HepG2 (cell line): ENCODE measurements at regions not wholly inside any gene's neighbourhood (a gene's known extent, or its start where the extent isn't known, plus 50 kb on each side); places are given as distances from the start of the nearest gene placed in this dataset.
A peak's percentile ranks its signal among the peaks of the same experiment; 100 is the strongest.

ENCODE experiments used
- ESRRA ChIP-seq: sonication (generic); formaldehyde crosslinking; IDR thresholded peaks from 2 replicates; pipeline ENCODE4 v1.5.1; 2020; ENCODE audit warnings: mild to moderate bottlenecking, low read depth, missing genetic modification reagents
- FOXO1 ChIP-seq: sonication (generic); formaldehyde crosslinking; IDR thresholded peaks from 2 replicates; pipeline ENCODE4 v1.4.0; 2020; ENCODE audit warnings: missing genetic modification reagents
- MIER3 ChIP-seq: IDR thresholded peaks from 2 replicates; pipeline ENCODE4 v1.6.1; 2016; ENCODE audit warnings: missing compliant biosample characterization, borderline replicate concordance
- REPIN1 ChIP-seq: sonication (generic); formaldehyde crosslinking; IDR thresholded peaks from 2 replicates; pipeline ENCODE4 v1.8.0; 2022; ENCODE audit warnings: missing genetic modification reagents, low read depth, mild to moderate bottlenecking, borderline replicate concordance
- RFX3 ChIP-seq: IDR thresholded peaks from 2 replicates; pipeline ENCODE4 v1.6.1; 2016; ENCODE audit warnings: missing biosample characterization, missing genetic modification reagents
- SAP130 ChIP-seq: IDR thresholded peaks from 2 replicates; pipeline ENCODE4 v1.6.1; 2016; ENCODE audit warnings: low read depth
- SMARCC2 ChIP-seq: fragments of 450-650 bp; IDR thresholded peaks from 2 replicates; pipeline ENCODE4 v1.6.1; 2017; ENCODE audit warnings: antibody characterized with exemption, mild to moderate bottlenecking
- SRSF4 ChIP-seq: fragments of 200-400 bp; formaldehyde crosslinking; IDR thresholded peaks from one replicate; pipeline ENCODE4 v1.6.1; 2018; ENCODE audit warnings: mild to moderate bottlenecking, low read depth, low read length, moderate library complexity; ENCODE audit not compliant: poor library complexity, severe bottlenecking
- XRCC5 ChIP-seq: fragments of 200-400 bp; formaldehyde crosslinking; optimal IDR thresholded peaks from 2 replicates; pipeline ENCODE3; 2017; ENCODE audit warnings: mild to moderate bottlenecking, low read length
- ZNF564 ChIP-seq: sonication (generic); formaldehyde crosslinking; IDR thresholded peaks from 2 replicates; pipeline ENCODE4 v1.8.1; 2023; ENCODE audit warnings: mild to moderate bottlenecking, missing genetic modification reagents
- ZNF724P ChIP-seq: sonication (generic); formaldehyde crosslinking; IDR thresholded peaks from 2 replicates; pipeline ENCODE4 v1.8.0; 2022; ENCODE audit warnings: missing genetic modification reagents, borderline replicate concordance
- ZSCAN31 ChIP-seq: sonication (generic); formaldehyde crosslinking; IDR thresholded peaks from 2 replicates; pipeline ENCODE4 v1.5.0; 2020; ENCODE audit warnings: low read depth, mild to moderate bottlenecking, missing genetic modification reagents
- TF ChIP-seq, protein P1 (sequence below): sonication (generic); formaldehyde crosslinking; IDR thresholded peaks from 2 replicates; pipeline ENCODE4 v1.8.1; 2023; ENCODE audit warnings: missing genetic modification reagents, inconsistent platforms, borderline replicate concordance
- TF ChIP-seq, protein P2 (sequence below): sonication (generic); formaldehyde crosslinking; IDR thresholded peaks from 2 replicates; pipeline ENCODE4 v1.5.0; 2020; ENCODE audit warnings: mild to moderate bottlenecking, missing genetic modification reagents
- TF ChIP-seq, protein P3 (sequence below): sonication (generic); formaldehyde crosslinking; IDR thresholded peaks from 2 replicates; pipeline ENCODE4 v1.8.0; 2022; ENCODE audit warnings: missing genetic modification reagents, mild to moderate bottlenecking, borderline replicate concordance
- TF ChIP-seq, protein P4 (sequence below): sonication (generic); formaldehyde crosslinking; IDR thresholded peaks from 2 replicates; pipeline ENCODE4 v1.5.1; 2020; ENCODE audit warnings: mild to moderate bottlenecking, missing genetic modification reagents, moderate library complexity
- TF ChIP-seq, protein P5 (sequence below): sonication (generic); formaldehyde crosslinking; IDR thresholded peaks from 2 replicates; pipeline ENCODE4 v1.4.0; 2020; ENCODE audit warnings: low read depth, mild to moderate bottlenecking, missing genetic modification reagents
- TF ChIP-seq, protein P6 (sequence below): sonication (generic); formaldehyde crosslinking; IDR thresholded peaks from 2 replicates; pipeline ENCODE4 v1.4.0; 2020; ENCODE audit warnings: missing genetic modification reagents, borderline replicate concordance

DNA sequence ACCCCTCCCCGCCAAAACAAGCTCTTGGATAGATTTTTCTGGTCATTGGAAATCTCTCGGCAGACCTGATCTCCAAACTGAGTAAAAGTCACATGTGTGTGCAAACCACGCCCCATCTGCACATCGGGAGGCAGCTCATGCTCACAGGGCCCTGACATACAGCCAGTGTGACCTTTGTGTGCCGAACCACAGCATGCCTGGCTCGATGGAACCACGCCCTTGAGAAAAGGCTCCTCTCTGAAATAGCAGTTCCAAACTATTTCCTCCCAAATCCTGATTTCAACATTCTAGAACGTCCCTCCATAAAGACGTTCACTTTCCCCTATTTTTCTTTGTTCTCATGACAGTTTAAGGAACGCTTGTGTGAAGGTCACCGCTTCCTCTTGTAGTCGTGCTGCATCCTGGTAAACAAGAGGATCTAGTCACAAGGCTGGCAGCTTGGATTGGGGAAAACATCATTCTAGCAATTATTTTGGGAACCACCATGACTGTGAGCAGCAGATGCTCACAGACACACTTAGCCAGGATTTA, 59.3 kb upstream of the MAP4K4 start (continued):
- TF ChIP-seq, protein P1, sequence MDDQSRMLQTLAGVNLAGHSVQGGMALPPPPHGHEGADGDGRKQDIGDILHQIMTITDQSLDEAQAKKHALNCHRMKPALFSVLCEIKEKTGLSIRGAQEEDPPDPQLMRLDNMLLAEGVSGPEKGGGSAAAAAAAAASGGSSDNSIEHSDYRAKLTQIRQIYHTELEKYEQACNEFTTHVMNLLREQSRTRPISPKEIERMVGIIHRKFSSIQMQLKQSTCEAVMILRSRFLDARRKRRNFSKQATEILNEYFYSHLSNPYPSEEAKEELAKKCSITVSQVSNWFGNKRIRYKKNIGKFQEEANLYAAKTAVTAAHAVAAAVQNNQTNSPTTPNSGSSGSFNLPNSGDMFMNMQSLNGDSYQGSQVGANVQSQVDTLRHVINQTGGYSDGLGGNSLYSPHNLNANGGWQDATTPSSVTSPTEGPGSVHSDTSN (CRISPR knock-in tag), result no peak
- TF ChIP-seq SRSF4, result no peak
- no peak for TF ChIP-seq SMARCC2
- no peak for TF ChIP-seq ESRRA (CRISPR knock-in tag)
- no peak for TF ChIP-seq ZSCAN31 (CRISPR knock-in tag)
- TF ChIP-seq, protein P2, sequence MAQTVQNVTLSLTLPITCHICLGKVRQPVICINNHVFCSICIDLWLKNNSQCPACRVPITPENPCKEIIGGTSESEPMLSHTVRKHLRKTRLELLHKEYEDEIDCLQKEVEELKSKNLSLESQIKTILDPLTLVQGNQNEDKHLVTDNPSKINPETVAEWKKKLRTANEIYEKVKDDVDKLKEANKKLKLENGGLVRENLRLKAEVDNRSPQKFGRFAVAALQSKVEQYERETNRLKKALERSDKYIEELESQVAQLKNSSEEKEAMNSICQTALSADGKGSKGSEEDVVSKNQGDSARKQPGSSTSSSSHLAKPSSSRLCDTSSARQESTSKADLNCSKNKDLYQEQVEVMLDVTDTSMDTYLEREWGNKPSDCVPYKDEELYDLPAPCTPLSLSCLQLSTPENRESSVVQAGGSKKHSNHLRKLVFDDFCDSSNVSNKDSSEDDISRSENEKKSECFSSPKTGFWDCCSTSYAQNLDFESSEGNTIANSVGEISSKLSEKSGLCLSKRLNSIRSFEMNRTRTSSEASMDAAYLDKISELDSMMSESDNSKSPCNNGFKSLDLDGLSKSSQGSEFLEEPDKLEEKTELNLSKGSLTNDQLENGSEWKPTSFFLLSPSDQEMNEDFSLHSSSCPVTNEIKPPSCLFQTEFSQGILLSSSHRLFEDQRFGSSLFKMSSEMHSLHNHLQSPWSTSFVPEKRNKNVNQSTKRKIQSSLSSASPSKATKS, result no peak
- no peak for TF ChIP-seq RFX3 (CRISPR knock-in tag)
- TF ChIP-seq FOXO1 (CRISPR knock-in tag), result no peak
- TF ChIP-seq, protein P3, sequence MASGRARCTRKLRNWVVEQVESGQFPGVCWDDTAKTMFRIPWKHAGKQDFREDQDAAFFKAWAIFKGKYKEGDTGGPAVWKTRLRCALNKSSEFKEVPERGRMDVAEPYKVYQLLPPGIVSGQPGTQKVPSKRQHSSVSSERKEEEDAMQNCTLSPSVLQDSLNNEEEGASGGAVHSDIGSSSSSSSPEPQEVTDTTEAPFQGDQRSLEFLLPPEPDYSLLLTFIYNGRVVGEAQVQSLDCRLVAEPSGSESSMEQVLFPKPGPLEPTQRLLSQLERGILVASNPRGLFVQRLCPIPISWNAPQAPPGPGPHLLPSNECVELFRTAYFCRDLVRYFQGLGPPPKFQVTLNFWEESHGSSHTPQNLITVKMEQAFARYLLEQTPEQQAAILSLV, result 0 out of 2 replicates have a peak, but pooled peaks have one; percentile 39
- 0 out of 2 replicates have a peak, but pooled peaks have one; percentile 16 for TF ChIP-seq SAP130 (CRISPR knock-in tag)
- TF ChIP-seq, protein P4, sequence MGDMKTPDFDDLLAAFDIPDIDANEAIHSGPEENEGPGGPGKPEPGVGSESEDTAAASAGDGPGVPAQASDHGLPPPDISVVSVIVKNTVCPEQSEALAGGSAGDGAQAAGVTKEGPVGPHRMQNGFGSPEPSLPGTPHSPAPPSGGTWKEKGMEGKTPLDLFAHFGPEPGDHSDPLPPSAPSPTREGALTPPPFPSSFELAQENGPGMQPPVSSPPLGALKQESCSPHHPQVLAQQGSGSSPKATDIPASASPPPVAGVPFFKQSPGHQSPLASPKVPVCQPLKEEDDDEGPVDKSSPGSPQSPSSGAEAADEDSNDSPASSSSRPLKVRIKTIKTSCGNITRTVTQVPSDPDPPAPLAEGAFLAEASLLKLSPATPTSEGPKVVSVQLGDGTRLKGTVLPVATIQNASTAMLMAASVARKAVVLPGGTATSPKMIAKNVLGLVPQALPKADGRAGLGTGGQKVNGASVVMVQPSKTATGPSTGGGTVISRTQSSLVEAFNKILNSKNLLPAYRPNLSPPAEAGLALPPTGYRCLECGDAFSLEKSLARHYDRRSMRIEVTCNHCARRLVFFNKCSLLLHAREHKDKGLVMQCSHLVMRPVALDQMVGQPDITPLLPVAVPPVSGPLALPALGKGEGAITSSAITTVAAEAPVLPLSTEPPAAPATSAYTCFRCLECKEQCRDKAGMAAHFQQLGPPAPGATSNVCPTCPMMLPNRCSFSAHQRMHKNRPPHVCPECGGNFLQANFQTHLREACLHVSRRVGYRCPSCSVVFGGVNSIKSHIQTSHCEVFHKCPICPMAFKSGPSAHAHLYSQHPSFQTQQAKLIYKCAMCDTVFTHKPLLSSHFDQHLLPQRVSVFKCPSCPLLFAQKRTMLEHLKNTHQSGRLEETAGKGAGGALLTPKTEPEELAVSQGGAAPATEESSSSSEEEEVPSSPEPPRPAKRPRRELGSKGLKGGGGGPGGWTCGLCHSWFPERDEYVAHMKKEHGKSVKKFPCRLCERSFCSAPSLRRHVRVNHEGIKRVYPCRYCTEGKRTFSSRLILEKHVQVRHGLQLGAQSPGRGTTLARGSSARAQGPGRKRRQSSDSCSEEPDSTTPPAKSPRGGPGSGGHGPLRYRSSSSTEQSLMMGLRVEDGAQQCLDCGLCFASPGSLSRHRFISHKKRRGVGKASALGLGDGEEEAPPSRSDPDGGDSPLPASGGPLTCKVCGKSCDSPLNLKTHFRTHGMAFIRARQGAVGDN (CRISPR knock-in tag), result peak; percentile 52
- no peak for TF ChIP-seq ZNF564 (CRISPR knock-in tag)
- TF ChIP-seq REPIN1 (CRISPR knock-in tag), result 0 out of 2 replicates have a peak, but pooled peaks have one; percentile 35
- TF ChIP-seq, protein P5, sequence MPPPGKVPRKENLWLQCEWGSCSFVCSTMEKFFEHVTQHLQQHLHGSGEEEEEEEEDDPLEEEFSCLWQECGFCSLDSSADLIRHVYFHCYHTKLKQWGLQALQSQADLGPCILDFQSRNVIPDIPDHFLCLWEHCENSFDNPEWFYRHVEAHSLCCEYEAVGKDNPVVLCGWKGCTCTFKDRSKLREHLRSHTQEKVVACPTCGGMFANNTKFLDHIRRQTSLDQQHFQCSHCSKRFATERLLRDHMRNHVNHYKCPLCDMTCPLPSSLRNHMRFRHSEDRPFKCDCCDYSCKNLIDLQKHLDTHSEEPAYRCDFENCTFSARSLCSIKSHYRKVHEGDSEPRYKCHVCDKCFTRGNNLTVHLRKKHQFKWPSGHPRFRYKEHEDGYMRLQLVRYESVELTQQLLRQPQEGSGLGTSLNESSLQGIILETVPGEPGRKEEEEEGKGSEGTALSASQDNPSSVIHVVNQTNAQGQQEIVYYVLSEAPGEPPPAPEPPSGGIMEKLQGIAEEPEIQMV (CRISPR knock-in tag), result no peak
- no peak for TF ChIP-seq XRCC5
- no peak for TF ChIP-seq MIER3 (CRISPR knock-in tag)
- TF ChIP-seq ZNF724P (CRISPR knock-in tag), result no peak
- TF ChIP-seq, protein P6, sequence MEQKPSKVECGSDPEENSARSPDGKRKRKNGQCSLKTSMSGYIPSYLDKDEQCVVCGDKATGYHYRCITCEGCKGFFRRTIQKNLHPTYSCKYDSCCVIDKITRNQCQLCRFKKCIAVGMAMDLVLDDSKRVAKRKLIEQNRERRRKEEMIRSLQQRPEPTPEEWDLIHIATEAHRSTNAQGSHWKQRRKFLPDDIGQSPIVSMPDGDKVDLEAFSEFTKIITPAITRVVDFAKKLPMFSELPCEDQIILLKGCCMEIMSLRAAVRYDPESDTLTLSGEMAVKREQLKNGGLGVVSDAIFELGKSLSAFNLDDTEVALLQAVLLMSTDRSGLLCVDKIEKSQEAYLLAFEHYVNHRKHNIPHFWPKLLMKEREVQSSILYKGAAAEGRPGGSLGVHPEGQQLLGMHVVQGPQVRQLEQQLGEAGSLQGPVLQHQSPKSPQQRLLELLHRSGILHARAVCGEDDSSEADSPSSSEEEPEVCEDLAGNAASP (CRISPR knock-in tag), result no peak
